ENCODE measurements at regions not wholly inside any gene's neighbourhood (a gene's known extent, or its start where the extent isn't known, plus 50 kb on each side); places are given as distances from the start of the nearest gene placed in this dataset.
"Not testable (repeated sequence)": the region's sequence is repeated elsewhere in the genome, so short reads cannot be mapped to it uniquely, and the experiment has no call there.

DNA sequence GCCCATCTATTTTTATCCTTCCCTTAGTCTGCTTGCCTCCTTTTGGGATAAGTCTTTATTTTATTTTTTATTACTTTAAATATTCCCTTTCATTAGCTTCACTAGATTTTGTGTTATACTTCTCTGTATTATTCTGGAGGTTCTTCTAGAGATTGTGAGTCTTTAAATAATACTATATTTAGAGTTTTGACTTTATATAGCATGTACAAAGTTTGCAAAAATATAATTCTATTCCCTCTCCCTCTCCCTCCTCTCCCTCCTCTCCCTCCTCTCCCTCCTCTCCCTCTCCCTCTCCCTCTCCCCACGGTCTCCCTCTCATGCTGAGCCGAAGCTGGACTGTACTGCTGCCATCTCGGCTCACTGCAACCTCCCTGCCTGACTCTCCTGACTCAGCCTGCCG is 298.5 kb upstream of the DYNLRB2 start:
- H3K4me2 ChIP-seq (ENCODE audit: low read length); H3K4me1 ChIP-seq (ENCODE audit: control insufficient read depth, insufficient read depth, low read length); H3K9ac ChIP-seq (ENCODE audit: low read depth, low read length): not testable (repeated sequence)

DNA sequence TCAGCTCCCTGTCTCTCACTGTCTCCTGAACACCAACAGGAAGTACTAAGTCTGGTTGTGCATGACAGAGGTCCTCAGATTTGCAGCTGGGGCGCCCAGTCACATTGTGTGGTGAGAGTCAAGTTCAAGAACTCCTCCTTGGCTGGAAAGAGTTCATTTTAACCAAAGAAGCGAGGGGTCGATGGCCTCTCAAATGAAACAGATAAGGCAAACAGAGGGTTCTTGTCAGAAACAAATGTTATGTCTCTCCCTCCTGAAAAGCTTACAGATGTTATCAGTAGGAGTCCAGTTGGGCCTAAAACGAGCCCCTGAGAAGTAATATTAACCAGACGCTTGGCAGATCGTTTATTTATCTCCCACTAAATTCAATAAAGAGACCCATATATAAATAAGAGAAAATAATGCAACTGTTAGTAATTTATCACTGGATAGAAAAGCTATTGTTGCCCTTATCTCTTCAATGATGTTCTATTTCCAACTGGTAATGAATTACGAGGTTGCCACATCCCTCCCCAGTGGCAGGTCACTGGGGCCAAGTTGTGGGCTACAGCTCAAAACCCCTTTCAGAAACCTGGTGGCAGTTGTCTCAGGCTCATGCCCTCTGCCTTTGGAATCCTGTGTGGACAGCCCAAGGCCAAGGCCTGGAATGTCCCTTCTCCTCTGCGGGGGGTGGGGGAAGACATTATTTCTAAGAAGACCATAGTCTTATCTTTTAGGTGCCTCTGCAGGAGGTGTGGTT is 307.5 kb upstream of the DYNLRB2 start:
- H3K4me3 ChIP-seq (ENCODE audit: low read length), result no peak overlapping the region
- H3K9me3 ChIP-seq (replicated peaks; ENCODE audit: low read length), result no peaks in the 10 kb centered on the region
- no peak overlapping the region for H3K4me2 ChIP-seq (ENCODE audit: low read length)
- H3K9ac ChIP-seq (ENCODE audit: low read depth, low read length), result no peak overlapping the region
- H3K36me3 ChIP-seq (ENCODE audit: insufficient read depth, low read length), result no peaks in the 10 kb centered on the region
- H3K27me3 ChIP-seq (ENCODE audit: control insufficient read depth, insufficient read depth, low read length), result no peaks in the 10 kb centered on the region
- H3K4me1 ChIP-seq (ENCODE audit: control insufficient read depth, insufficient read depth, low read length), result peaks cover 19% of the 10 kb centered on the region

More for the DNA sequence above, 298.5 kb upstream of the DYNLRB2 start:
- not testable (repeated sequence) for H3K36me3 ChIP-seq (ENCODE audit: insufficient read depth, low read length); H3K9me3 ChIP-seq (replicated peaks; ENCODE audit: low read length); H3K27me3 ChIP-seq (ENCODE audit: control insufficient read depth, insufficient read depth, low read length); H3K4me3 ChIP-seq (ENCODE audit: low read length)

DNA sequence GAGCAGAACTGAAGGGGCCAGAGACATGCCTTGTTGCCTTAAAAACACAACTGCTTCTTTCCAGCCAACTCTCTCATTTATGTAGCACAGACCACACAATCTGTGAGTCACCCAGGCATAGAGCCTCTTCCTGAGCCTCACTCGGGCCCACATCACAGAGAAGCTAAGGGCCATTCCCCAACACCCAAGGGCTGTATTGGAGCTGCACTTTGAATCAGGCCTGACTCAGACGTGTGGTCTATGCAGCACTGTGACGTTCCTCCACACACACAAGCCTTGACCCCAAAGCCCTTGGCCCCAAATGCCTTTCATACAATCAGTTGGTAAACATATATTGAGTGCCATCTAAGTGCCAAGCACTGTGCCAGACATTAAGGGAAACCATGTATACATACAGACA is 308.9 kb upstream of the DYNLRB2 start:
- Histone ChIP-seq H3K9ac (ENCODE audit: low read depth, low read length) (no peak overlapping the region), H3K27me3 (ENCODE audit: control insufficient read depth, insufficient read depth, low read length) (no peaks in the 10 kb centered on the region), H3K4me2 (ENCODE audit: low read length) (peak overlapping the region; percentile 23), H3K4me3 (ENCODE audit: low read length) (peak overlapping the region; percentile 15), H3K36me3 (ENCODE audit: insufficient read depth, low read length) (no peaks in the 10 kb centered on the region), H3K9me3 (replicated peaks; ENCODE audit: low read length) (no peaks in the 10 kb centered on the region), H3K4me1 (ENCODE audit: control insufficient read depth, insufficient read depth, low read length) (peaks cover 19% of the 10 kb centered on the region)

DNA sequence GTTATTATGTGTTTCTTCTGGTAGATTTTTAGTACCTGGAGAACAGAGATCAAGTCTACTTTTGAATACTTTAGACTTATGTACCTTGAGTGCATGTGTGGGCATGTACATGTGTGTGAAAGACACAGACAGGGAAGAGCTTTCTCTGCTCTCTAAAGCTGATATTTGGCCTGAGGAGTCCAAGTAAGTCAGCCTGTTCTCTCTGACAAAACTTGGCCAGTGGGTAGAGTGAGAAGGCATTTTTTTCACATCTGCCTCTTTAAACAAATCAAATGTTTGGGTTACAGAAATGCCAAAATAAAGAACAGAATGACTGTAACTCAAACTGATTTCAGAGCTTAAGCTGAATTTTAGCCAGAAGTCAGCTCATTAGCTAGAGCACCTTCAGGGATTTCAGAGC is 309.7 kb upstream of the DYNLRB2 start:
- no peaks in the 10 kb centered on the region for H3K9me3 ChIP-seq (replicated peaks; ENCODE audit: low read length)
- H3K27me3 ChIP-seq (ENCODE audit: control insufficient read depth, insufficient read depth, low read length), result no peaks in the 10 kb centered on the region
- H3K4me1 ChIP-seq (ENCODE audit: control insufficient read depth, insufficient read depth, low read length), result peaks cover 19% of the 10 kb centered on the region
- no peak overlapping the region for H3K4me3 ChIP-seq (ENCODE audit: low read length)
- peak overlapping the region; percentile 23 for H3K4me2 ChIP-seq (ENCODE audit: low read length)
- H3K36me3 ChIP-seq (ENCODE audit: insufficient read depth, low read length), result no peaks in the 10 kb centered on the region
- H3K9ac ChIP-seq (ENCODE audit: low read depth, low read length), result no peak overlapping the region

DNA sequence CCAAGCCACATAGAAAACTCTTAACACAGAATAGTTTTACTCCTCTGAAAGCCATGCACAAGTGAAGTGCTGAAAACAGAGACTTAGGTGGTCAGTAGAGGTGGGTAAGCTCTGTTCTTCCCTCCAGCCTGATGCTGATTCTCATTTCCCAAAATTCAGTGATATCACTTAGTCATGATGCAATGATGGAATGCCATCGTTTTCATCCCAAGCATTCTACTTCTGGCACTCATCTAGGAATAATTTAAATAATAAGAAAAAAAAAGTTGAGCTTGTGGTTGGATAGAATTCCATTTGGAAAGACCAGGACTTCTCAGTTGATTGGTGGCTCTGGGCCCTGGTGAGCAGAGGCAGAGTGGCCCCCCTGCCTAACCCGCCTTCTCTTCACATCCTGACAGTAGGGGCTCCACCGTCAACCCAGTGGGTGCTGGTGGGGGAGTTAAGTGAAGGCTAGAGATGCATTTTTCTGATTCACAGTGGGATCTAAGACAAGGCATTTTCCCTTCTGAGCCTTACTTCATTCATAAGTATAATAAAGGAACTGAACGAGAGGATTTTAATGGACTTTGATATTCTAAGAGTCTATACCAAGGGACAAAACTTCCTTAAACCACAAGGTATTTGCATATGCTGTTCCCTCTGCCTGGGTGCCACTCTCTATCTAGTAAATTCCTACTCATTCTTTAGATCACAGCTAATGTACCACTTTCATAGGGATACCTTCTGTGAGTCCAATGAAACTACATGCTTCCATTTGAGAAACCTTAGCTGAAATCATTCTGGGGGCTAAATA is 310.3 kb upstream of the DYNLRB2 start:
- Histone ChIP-seq H3K4me3 (ENCODE audit: low read length) (no peak overlapping the region), H3K4me2 (ENCODE audit: low read length) (no peak overlapping the region), H3K9me3 (replicated peaks; ENCODE audit: low read length) (no peaks in the 10 kb centered on the region), H3K36me3 (ENCODE audit: insufficient read depth, low read length) (no peaks in the 10 kb centered on the region), H3K4me1 (ENCODE audit: control insufficient read depth, insufficient read depth, low read length) (peaks cover 19% of the 10 kb centered on the region), H3K9ac (ENCODE audit: low read depth, low read length) (no peak overlapping the region), H3K27me3 (ENCODE audit: control insufficient read depth, insufficient read depth, low read length) (no peaks in the 10 kb centered on the region)

DNA sequence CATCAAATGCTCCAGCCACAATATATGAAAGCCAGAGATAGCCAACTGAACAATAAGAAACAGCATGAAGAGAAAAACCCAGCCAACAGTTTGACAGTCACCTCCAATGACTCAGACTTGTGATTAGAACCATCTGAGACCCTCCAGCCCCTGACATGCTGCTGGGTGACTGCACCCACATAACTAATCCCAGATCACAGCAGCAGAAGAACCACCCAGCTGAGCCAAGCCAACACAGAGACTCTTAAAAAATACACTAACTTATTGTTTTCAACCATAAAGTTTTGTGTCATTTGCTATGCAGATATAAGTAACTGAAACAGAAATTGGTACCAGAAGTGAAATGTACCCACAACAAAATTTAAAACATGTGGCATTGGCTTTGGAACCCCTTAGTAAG is 314.3 kb upstream of the DYNLRB2 start:
- H3K9ac ChIP-seq (ENCODE audit: low read depth, low read length), result no peak overlapping the region
- no peaks in the 10 kb centered on the region for H3K27me3 ChIP-seq (ENCODE audit: control insufficient read depth, insufficient read depth, low read length)

DNA sequence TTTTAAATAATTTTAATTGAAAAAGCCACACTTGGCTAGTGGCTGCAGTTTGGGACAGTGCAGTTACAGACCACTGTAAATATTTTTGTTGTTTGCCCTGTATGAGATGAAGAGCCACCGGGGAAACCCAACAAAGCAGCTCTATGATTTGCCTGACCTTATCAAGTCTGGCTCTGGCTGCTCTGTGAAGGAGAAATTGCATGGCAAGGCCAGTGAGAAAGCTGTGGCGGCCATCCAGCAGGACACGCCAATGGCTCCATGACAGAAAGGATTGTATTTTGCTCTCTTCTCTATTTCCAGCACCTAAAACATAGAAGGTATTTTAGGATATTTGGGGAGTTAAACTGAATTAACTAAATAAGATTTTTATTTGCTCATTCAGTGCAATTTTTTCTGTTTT is 330.0 kb upstream of the DYNLRB2 start:
- H3K4me1 ChIP-seq (ENCODE audit: control insufficient read depth, insufficient read depth, low read length), result no peaks in the 10 kb centered on the region
- no peak overlapping the region for H3K4me3 ChIP-seq (ENCODE audit: low read length)
- no peak overlapping the region for H3K9ac ChIP-seq (ENCODE audit: low read depth, low read length)
- H3K36me3 ChIP-seq (ENCODE audit: insufficient read depth, low read length), result no peaks in the 10 kb centered on the region
- no peaks in the 10 kb centered on the region for H3K9me3 ChIP-seq (replicated peaks; ENCODE audit: low read length)
- H3K4me2 ChIP-seq (ENCODE audit: low read length), result no peak overlapping the region
- peaks cover 3% of the 10 kb centered on the region for H3K27me3 ChIP-seq (ENCODE audit: control insufficient read depth, insufficient read depth, low read length)

More for the DNA sequence above, 314.3 kb upstream of the DYNLRB2 start:
- Histone ChIP-seq H3K4me3 (ENCODE audit: low read length) (no peak overlapping the region), H3K4me2 (ENCODE audit: low read length) (no peak overlapping the region), H3K36me3 (ENCODE audit: insufficient read depth, low read length) (no peaks in the 10 kb centered on the region), H3K9me3 (replicated peaks; ENCODE audit: low read length) (no peaks in the 10 kb centered on the region), H3K4me1 (ENCODE audit: control insufficient read depth, insufficient read depth, low read length) (peaks cover 6% of the 10 kb centered on the region)

DNA sequence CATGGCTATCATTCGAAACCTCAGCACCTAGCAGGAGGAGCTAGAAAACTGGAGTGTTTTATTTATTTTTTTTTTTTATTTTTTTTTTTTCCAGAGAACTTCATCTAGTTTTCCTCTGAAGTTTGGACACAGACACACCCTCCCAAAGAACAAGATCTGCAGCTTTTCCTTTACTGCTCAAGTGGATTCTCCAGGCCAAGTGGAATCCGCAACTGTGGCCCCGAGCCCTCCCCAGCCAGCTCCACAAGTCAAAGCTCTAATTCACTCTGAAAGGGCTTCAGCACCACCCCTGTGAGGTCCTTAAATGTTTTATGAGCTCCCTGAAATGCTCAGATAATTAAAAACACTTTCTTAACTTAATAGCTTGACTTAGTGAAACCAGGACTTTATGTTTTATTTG is 332.1 kb upstream of the DYNLRB2 start:
- Histone ChIP-seq H3K27me3 (ENCODE audit: control insufficient read depth, insufficient read depth, low read length) (peaks cover 3% of the 10 kb centered on the region), H3K4me3 (ENCODE audit: low read length) (no peak overlapping the region), H3K9ac (ENCODE audit: low read depth, low read length) (no peak overlapping the region), H3K4me2 (ENCODE audit: low read length) (no peak overlapping the region), H3K4me1 (ENCODE audit: control insufficient read depth, insufficient read depth, low read length) (peaks cover 2% of the 10 kb centered on the region), H3K9me3 (replicated peaks; ENCODE audit: low read length) (no peaks in the 10 kb centered on the region), H3K36me3 (ENCODE audit: insufficient read depth, low read length) (no peaks in the 10 kb centered on the region)

DNA sequence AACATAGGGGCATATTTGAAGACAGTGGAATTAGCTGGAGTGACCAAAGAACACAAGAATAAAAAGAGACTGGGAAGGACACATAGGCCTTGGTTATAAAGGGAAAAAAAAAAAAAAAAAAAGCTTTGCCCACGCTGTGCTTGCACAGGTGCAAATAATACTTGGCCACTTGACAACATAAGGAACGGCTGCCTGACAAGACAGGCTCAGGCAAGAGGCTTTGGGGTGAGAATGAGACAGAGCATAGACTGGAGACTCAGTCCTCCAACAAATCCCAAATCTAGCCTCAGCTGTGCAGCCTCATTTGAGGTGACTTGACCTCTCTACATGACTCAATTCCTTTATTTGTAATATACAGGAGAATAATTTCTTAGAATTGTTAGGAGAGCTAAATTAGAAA is 332.8 kb upstream of the DYNLRB2 start:
- H3K4me3 ChIP-seq (ENCODE audit: low read length), result no peak overlapping the region
- H3K4me1 ChIP-seq (ENCODE audit: control insufficient read depth, insufficient read depth, low read length), result peaks cover 6% of the 10 kb centered on the region
- no peaks in the 10 kb centered on the region for H3K36me3 ChIP-seq (ENCODE audit: insufficient read depth, low read length)
- peaks cover 3% of the 10 kb centered on the region for H3K27me3 ChIP-seq (ENCODE audit: control insufficient read depth, insufficient read depth, low read length)
- H3K9me3 ChIP-seq (replicated peaks; ENCODE audit: low read length), result no peaks in the 10 kb centered on the region
- no peak overlapping the region for H3K4me2 ChIP-seq (ENCODE audit: low read length)
- no peak overlapping the region for H3K9ac ChIP-seq (ENCODE audit: low read depth, low read length)

DNA sequence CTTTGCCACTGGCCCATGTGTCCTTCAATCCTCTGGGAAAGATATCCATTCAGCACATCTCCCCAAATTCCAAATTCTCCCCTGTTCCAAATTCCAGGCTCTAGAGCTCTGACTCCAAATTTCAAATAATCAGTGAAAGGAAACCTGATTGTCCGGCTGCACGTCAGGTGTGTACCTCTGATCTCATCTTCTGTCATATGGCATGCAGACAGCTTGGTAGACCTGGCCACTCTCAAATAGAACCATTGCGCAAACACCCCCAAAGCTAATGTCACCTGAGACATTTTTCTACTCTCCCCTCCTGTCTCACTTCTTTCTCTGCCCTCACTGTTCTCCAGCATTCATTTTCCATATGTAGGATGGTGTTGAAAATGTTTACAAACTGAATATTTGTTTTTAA is 337.0 kb upstream of the DYNLRB2 start:
- Histone ChIP-seq H3K27me3 (ENCODE audit: control insufficient read depth, insufficient read depth, low read length) (no peaks in the 10 kb centered on the region), H3K4me1 (ENCODE audit: control insufficient read depth, insufficient read depth, low read length) (peaks cover 13% of the 10 kb centered on the region), H3K4me2 (ENCODE audit: low read length) (no peak overlapping the region), H3K4me3 (ENCODE audit: low read length) (no peak overlapping the region), H3K36me3 (ENCODE audit: insufficient read depth, low read length) (no peaks in the 10 kb centered on the region), H3K9me3 (replicated peaks; ENCODE audit: low read length) (no peaks in the 10 kb centered on the region), H3K9ac (ENCODE audit: low read depth, low read length) (no peak overlapping the region)

DNA sequence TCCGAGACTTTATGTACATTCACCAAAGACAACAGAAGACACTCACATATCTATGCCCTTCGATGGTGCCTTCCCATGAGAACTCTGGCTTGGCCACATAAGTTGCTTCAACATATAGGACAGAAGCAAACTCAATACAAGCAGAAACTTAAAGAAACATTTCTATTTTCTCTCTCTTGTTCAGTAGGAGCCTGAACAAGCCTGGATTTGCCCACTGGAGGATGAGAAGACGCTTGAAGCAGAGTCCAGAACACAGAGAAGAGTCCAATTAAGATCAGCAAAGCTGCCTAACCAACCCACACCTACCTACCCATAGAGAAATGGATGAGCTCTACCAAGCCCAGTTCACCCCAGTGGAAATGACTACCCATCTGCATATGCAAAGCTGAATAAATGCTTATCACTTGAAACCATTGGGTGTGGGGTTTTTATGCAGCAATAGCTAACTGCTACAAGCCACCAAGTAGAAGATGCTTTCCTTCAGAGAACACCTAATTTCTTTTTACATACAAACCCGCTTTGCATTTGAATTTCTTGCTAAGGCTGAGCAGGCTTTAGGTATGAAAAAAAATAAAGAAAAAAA is 337.9 kb upstream of the DYNLRB2 start:
- Histone ChIP-seq H3K36me3 (ENCODE audit: insufficient read depth, low read length) (no peaks in the 10 kb centered on the region), H3K9me3 (replicated peaks; ENCODE audit: low read length) (no peaks in the 10 kb centered on the region), H3K4me1 (ENCODE audit: control insufficient read depth, insufficient read depth, low read length) (peaks cover 22% of the 10 kb centered on the region), H3K27me3 (ENCODE audit: control insufficient read depth, insufficient read depth, low read length) (no peaks in the 10 kb centered on the region), H3K9ac (ENCODE audit: low read depth, low read length) (no peak overlapping the region), H3K4me3 (ENCODE audit: low read length) (no peak overlapping the region), H3K4me2 (ENCODE audit: low read length) (no peak overlapping the region)
